ENCODE measurements at regions not wholly inside any gene's neighbourhood (a gene's known extent, or its start where the extent isn't known, plus 50 kb on each side); places are given as distances from the start of the nearest gene placed in this dataset.

- H3K4me1 Mint-ChIP-seq, result no peaks in the 10 kb centered on the region
- Histone ChIP-seq H2BK12ac (ENCODE audit: insufficient read length, low read depth, low read length) (no peak overlapping the region), H2BK15ac (ENCODE audit: low read depth, low read length) (no peak overlapping the region), H4K20me1 (ENCODE audit: control insufficient read depth, insufficient read depth, insufficient read length) (no peaks in the 10 kb centered on the region), H3K14ac (ENCODE audit: insufficient read depth, low read length) (no peak overlapping the region), H4K8ac (replicated peaks; ENCODE audit: insufficient read length, low read depth, low read length) (no peak overlapping the region), H3K79me1 (ENCODE audit: insufficient read depth, low read depth, low read length, poor library complexity, severe bottlenecking) (no peaks in the 10 kb centered on the region), H3T11ph (ENCODE audit: low read length) (no peak overlapping the region), H3K23me2 (ENCODE audit: insufficient read length, low read depth, low read length, poor library complexity, severe bottlenecking) (no peaks in the 10 kb centered on the region), H2AFZ (ENCODE audit: low read length) (no peak overlapping the region), H4K91ac (ENCODE audit: insufficient read length, low read depth, low read length) (no peak overlapping the region), H2AK5ac (ENCODE audit: insufficient read length, low read length) (no peak overlapping the region), H3K9me3 (ENCODE audit: control insufficient read depth, low read depth, low read length) (peaks cover 17% of the 10 kb centered on the region), H2BK20ac (ENCODE audit: low read depth, low read length, poor library complexity, severe bottlenecking) (no peak overlapping the region), H3K23ac (ENCODE audit: insufficient read length, low read depth, low read length) (no peak overlapping the region), H2BK5ac (ENCODE audit: insufficient read length, low read length) (no peak overlapping the region), H3K79me2 (ENCODE audit: insufficient read depth, low read length) (no peaks in the 10 kb centered on the region), H4K5ac (ENCODE audit: insufficient read length, low read depth, low read length) (no peak overlapping the region), H3K4ac (ENCODE audit: low read depth, low read length) (no peak overlapping the region), H3K56ac (ENCODE audit: insufficient read length, low read depth, low read length) (no peak overlapping the region), H3K27me3 (ENCODE audit: insufficient read depth, low read length) (no peaks in the 10 kb centered on the region), H2BK120ac (ENCODE audit: low read depth, low read length, poor library complexity, severe bottlenecking) (no peak overlapping the region), H3K18ac (ENCODE audit: insufficient read length, low read depth, low read length) (no peak overlapping the region), H3K4me2 (ENCODE audit: insufficient read depth, insufficient read length, low read length) (no peak overlapping the region), H3K4me1 (ENCODE audit: insufficient read depth, low read length) (no peaks in the 10 kb centered on the region), H3K9ac (ENCODE audit: extremely low read depth, insufficient read length, low read length) (no peak overlapping the region), H3K27ac (ENCODE audit: insufficient read length, low read depth, low read length) (no peak overlapping the region)
- peaks cover 32 to 72% of the 10 kb centered on the region in 2 experiments for H3K9me3 Mint-ChIP-seq
- no peak overlapping the region for H3K4me3 Mint-ChIP-seq
- no peaks in the 10 kb centered on the region; a peak in 1 of 7 replicates for H3K36me3 Mint-ChIP-seq (ENCODE audit: insufficient read depth in 1 of 3, low read depth in 3 of 3)
- TF ChIP-seq CTCF (conservative IDR thresholded peaks at IDR 0.05), result peak; percentile 51
- no peaks in the 10 kb centered on the region for H3K27me3 Mint-ChIP-seq (ENCODE audit: low read depth)
- no peak for DNase-seq
- WGBS (ENCODE audit: extremely low coverage, insufficient read length, low lambda C conversion rate), result no CpG with 5 or more reads among the region's 2 CpGs
- no peak overlapping the region for H3K27ac Mint-ChIP-seq
Observed at GRCh38 chrX:106220177-106220576, 52.1 kb downstream of the PWWP3B start.

All from H9 (cell line).